Glutamatergic neuron (in vitro differentiated cells): ENCODE measurements at regions not wholly inside any gene's neighbourhood (a gene's known extent, or its start where the extent isn't known, plus 50 kb on each side); places are given as distances from the start of the nearest gene placed in this dataset.

Experiments
- DNase-seq: peaks from one replicate; pipeline ENCODE4 v3.0.0; 2022
- H3K27ac Mint-ChIP-seq: one replicate; pipeline ENCODE4 v1.8.0; 2020; ENCODE audit warnings: mild to moderate bottlenecking, mixed read lengths, inconsistent platforms; ENCODE audit not compliant: unreplicated experiment
- H3K27me3 Mint-ChIP-seq: one replicate; pipeline ENCODE4 v1.8.0; 2020; ENCODE audit warnings: mild to moderate bottlenecking, moderate library complexity, mixed read lengths, inconsistent platforms; ENCODE audit not compliant: unreplicated experiment
- H3K36me3 Mint-ChIP-seq: one replicate; pipeline ENCODE4 v1.8.0; 2020; ENCODE audit warnings: mild to moderate bottlenecking, mixed read lengths, inconsistent platforms; ENCODE audit not compliant: unreplicated experiment
- H3K4me1 Mint-ChIP-seq: one replicate; pipeline ENCODE4 v1.8.0; 2020; ENCODE audit warnings: mild to moderate bottlenecking, low read depth, mixed read lengths, inconsistent platforms; ENCODE audit not compliant: unreplicated experiment
- H3K4me3 Mint-ChIP-seq: one replicate; pipeline ENCODE4 v1.8.0; 2020; ENCODE audit warnings: mild to moderate bottlenecking, mixed read lengths, inconsistent platforms; ENCODE audit not compliant: unreplicated experiment
- H3K9me3 Mint-ChIP-seq: one replicate; pipeline ENCODE4 v1.8.0; 2020; ENCODE audit warnings: mild to moderate bottlenecking, moderate library complexity, mixed read lengths, inconsistent platforms; ENCODE audit not compliant: unreplicated experiment
- CTCF ChIP-seq: fragments of 200-600 bp; sonication (generic); IDR thresholded peaks from one replicate; pipeline ENCODE4 v1.5.0; 2021; ENCODE audit not compliant: partially characterized antibody, unreplicated experiment

DNA sequence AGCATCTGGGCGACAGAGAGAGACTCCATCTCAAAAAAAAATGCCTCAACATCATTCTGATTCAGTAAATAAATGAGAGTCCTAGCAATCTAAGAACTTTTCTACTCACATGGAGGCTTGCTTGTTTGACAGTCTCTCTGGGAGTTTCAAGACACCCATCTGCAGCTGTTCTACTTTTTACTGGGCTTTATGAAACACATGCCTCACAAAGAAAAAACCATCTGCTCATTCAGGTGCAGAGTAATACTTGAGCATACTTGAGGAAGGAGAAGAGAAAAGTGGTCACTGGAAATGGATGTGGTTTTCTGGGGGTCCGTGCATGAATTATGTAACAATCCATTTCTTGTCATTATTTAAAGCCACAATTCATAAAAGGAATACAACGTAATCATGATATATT lies 87.1 kb upstream of the DDX53 start:
- peaks cover 11% of the 10 kb centered on the region for H3K4me1 Mint-ChIP-seq
- H3K4me3 Mint-ChIP-seq, result no peak overlapping the region
- DNase-seq, result no peak
- peaks cover 1% of the 10 kb centered on the region for H3K9me3 Mint-ChIP-seq
- H3K36me3 Mint-ChIP-seq, result no peaks in the 10 kb centered on the region
- no peak overlapping the region for H3K27ac Mint-ChIP-seq
- no peak for TF ChIP-seq CTCF
- peaks cover 1% of the 10 kb centered on the region for H3K27me3 Mint-ChIP-seq

DNA sequence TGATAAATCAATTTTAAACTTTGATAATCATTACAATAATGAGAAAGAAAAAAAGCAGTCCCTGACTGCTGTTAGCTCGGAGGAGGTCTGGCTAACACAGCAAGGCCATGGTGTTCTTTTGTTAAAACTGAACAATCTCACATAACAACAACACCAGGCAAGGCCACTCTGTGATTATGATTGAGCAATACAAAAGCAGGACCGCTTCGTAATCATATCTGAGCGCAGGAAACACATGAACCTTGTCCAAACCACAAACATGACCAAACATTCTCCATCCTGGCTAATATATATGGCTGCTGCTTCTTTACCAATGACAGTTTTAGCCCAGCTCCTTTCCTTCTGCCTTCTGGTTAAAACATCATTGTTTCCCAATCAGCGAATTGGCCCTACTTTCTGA lies 76.8 kb upstream of the DDX53 start:
- no peaks in the 10 kb centered on the region for H3K9me3 Mint-ChIP-seq
- TF ChIP-seq CTCF, result no peak
- no peak overlapping the region for H3K4me3 Mint-ChIP-seq
- no peaks in the 10 kb centered on the region for H3K36me3 Mint-ChIP-seq
- H3K27me3 Mint-ChIP-seq, result no peaks in the 10 kb centered on the region
- DNase-seq, result no peak
- H3K4me1 Mint-ChIP-seq, result peaks cover 9% of the 10 kb centered on the region
- H3K27ac Mint-ChIP-seq, result no peak overlapping the region

DNA sequence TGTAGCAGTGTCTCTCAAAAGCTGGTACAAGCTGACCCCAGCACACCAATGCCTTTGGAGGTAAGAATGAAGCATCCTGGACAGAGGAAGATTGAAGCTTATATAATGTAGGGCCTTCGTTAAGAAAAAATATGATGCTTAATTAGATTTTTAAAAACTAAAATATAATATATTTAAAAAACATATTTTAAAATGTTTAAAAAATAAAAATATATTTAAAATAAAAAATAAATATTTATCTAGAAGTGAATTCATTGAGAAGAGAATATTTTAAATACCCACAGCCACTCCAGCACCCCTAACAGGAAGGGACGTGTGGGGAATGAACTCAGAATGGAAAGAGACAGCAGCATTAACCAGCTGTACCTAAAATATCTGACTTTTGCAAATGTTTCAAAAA lies 65.1 kb upstream of the DDX53 start:
- Mint-ChIP-seq H3K27ac (no peak overlapping the region), H3K4me3 (no peak overlapping the region), H3K4me1 (no peaks in the 10 kb centered on the region), H3K27me3 (no peaks in the 10 kb centered on the region), H3K36me3 (no peaks in the 10 kb centered on the region), H3K9me3 (no peaks in the 10 kb centered on the region)
- TF ChIP-seq CTCF, result no peak
- DNase-seq, result no peak

GRCh38 chrX:22944945-22945344 lies 54.8 kb upstream of the DDX53 start:
- DNase-seq, result no peak
- no peak overlapping the region for H3K4me3 Mint-ChIP-seq
- H3K27me3 Mint-ChIP-seq, result no peaks in the 10 kb centered on the region
- H3K9me3 Mint-ChIP-seq, result no peaks in the 10 kb centered on the region
- no peak overlapping the region for H3K27ac Mint-ChIP-seq
- no peak for TF ChIP-seq CTCF
- no peaks in the 10 kb centered on the region for H3K4me1 Mint-ChIP-seq
- H3K36me3 Mint-ChIP-seq, result no peaks in the 10 kb centered on the region
